GM12864 (cell line): ENCODE measurements at regions not wholly inside any gene's neighbourhood (a gene's known extent, or its start where the extent isn't known, plus 50 kb on each side); places are given as distances from the start of the nearest gene placed in this dataset.

ENCODE experiments used
- DNase-seq: peaks from one replicate; pipeline ENCODE4 v3.0.0-alpha.2; 2011; ENCODE audit warnings: low read depth
- H3K4me3 ChIP-seq: 2 replicates; pipeline ENCODE4 v1.5.1; 2011; ENCODE audit warnings: mild to moderate bottlenecking, low read depth, low read length, control low read depth
- CTCF ChIP-seq: IDR thresholded peaks from 2 replicates; pipeline ENCODE4 v1.5.1; 2011; ENCODE audit warnings: low read depth, mild to moderate bottlenecking, moderate library complexity, low read length, control low read depth, inconsistent platforms; ENCODE audit errors: missing control alignments

- no peak for TF ChIP-seq CTCF
- no peak overlapping the region for H3K4me3 ChIP-seq
- no peak for DNase-seq
Observed at GRCh38 chr6:167549213-167549612, 224.3 kb downstream of the TTLL2 start.

- no peak for DNase-seq
- TF ChIP-seq CTCF, result no peak
- H3K4me3 ChIP-seq, result no peak overlapping the region
Observed at GRCh38 chr6:167550941-167551627, 226.2 kb downstream of the TTLL2 start.

GRCh38 chr6:167551628-167552257 lies 226.9 kb downstream of the TTLL2 start:
- no peak for DNase-seq
- TF ChIP-seq CTCF, result no peak
- no peak overlapping the region for H3K4me3 ChIP-seq

- H3K4me3 ChIP-seq, result no peak overlapping the region
- TF ChIP-seq CTCF, result no peak
- no peak for DNase-seq
Observed at GRCh38 chr6:167552258-167552630, 227.4 kb downstream of the TTLL2 start.

GRCh38 chr6:167552961-167553735 lies 228.3 kb downstream of the TTLL2 start:
- no peak for DNase-seq
- no peak for TF ChIP-seq CTCF
- no peak overlapping the region for H3K4me3 ChIP-seq

GRCh38 chr6:167553736-167554119 lies 228.8 kb downstream of the TTLL2 start:
- H3K4me3 ChIP-seq, result no peak overlapping the region
- no peak for DNase-seq
- TF ChIP-seq CTCF, result no peak
